ENCODE measurements at regions not wholly inside any gene's neighbourhood (a gene's known extent, or its start where the extent isn't known, plus 50 kb on each side); places are given as distances from the start of the nearest gene placed in this dataset.

DNA sequence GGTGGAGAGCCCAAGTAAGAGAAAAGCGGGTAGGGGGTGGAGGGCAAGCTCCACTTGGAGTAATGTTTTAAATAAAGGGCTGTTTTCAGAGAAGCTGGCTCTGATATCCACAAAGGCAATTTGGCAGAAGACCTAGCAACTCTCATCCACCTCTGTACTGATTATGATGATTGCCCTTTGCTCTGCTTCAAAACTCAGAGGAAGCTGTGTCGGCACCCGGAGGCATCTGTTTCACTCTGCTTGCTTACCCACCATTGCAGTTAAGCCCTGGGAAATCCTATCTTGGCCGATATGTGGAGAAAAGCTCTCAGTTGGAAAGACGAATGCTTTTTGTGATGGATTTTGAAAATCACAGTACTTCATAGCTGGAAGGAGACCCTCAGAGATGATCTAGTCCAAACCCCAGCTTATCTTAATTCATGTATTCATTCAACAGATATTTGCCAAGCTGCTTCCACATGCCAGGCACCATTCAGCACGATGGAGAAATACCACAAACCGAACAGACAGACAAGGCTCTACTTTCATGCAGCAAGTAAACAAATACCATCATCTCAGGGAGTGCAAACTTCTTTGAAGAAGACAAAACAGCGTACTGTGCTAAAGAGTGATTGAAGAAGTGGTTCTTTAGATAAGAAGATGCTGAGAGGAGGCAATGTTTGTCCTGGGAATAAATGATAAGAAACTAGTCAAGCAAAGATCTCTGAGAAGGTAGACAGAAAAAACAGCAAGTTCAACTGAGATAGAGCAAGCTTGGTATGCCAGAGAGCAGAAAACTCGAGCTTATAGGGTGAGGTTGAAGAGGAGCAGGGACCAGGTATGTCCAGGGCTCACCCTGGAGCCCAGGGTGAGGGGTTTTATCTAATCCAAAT lies 140.4 kb upstream of the SPDL1 start:
- TF ChIP-seq, protein P1, sequence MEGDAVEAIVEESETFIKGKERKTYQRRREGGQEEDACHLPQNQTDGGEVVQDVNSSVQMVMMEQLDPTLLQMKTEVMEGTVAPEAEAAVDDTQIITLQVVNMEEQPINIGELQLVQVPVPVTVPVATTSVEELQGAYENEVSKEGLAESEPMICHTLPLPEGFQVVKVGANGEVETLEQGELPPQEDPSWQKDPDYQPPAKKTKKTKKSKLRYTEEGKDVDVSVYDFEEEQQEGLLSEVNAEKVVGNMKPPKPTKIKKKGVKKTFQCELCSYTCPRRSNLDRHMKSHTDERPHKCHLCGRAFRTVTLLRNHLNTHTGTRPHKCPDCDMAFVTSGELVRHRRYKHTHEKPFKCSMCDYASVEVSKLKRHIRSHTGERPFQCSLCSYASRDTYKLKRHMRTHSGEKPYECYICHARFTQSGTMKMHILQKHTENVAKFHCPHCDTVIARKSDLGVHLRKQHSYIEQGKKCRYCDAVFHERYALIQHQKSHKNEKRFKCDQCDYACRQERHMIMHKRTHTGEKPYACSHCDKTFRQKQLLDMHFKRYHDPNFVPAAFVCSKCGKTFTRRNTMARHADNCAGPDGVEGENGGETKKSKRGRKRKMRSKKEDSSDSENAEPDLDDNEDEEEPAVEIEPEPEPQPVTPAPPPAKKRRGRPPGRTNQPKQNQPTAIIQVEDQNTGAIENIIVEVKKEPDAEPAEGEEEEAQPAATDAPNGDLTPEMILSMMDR (IDR thresholded peaks at IDR 0.05), result no peak
- TF ChIP-seq POLR2A (IDR thresholded peaks at IDR 0.05), result no peak
